ENCODE measurements at regions not wholly inside any gene's neighbourhood (a gene's known extent, or its start where the extent isn't known, plus 50 kb on each side); places are given as distances from the start of the nearest gene placed in this dataset.

GRCh38 chr3:69454204-69454787, 68.4 kb upstream of the FRMD4B start:
- no peaks in the 10 kb centered on the region for H4K20me1 ChIP-seq (ENCODE audit: insufficient read depth)
- no peaks in the 10 kb centered on the region for H3K4me1 ChIP-seq (ENCODE audit: low read depth, poor library complexity, severe bottlenecking)
- H3K79me2 ChIP-seq (ENCODE audit: insufficient read depth, low read depth): no peaks in the 10 kb centered on the region
- H2AFZ ChIP-seq (ENCODE audit: low read depth): no peak overlapping the region
- TF ChIP-seq, protein P1, sequence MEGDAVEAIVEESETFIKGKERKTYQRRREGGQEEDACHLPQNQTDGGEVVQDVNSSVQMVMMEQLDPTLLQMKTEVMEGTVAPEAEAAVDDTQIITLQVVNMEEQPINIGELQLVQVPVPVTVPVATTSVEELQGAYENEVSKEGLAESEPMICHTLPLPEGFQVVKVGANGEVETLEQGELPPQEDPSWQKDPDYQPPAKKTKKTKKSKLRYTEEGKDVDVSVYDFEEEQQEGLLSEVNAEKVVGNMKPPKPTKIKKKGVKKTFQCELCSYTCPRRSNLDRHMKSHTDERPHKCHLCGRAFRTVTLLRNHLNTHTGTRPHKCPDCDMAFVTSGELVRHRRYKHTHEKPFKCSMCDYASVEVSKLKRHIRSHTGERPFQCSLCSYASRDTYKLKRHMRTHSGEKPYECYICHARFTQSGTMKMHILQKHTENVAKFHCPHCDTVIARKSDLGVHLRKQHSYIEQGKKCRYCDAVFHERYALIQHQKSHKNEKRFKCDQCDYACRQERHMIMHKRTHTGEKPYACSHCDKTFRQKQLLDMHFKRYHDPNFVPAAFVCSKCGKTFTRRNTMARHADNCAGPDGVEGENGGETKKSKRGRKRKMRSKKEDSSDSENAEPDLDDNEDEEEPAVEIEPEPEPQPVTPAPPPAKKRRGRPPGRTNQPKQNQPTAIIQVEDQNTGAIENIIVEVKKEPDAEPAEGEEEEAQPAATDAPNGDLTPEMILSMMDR (conservative IDR thresholded peaks at IDR 0.05; ENCODE audit: low read depth, low read length): no peak
- no peak overlapping the region for H3K9ac ChIP-seq
- no peak overlapping the region for H3K4me3 ChIP-seq (IDR thresholded peaks at IDR 0.05; ENCODE audit: insufficient read depth, low read depth, low read length)
- no peaks in the 10 kb centered on the region for H3K27me3 ChIP-seq (ENCODE audit: insufficient read depth, low read depth)
- no peaks in the 10 kb centered on the region for H3K36me3 ChIP-seq (ENCODE audit: insufficient read depth)
- H3K27ac ChIP-seq: no peak overlapping the region
- no peak overlapping the region for H3K4me2 ChIP-seq

DNA sequence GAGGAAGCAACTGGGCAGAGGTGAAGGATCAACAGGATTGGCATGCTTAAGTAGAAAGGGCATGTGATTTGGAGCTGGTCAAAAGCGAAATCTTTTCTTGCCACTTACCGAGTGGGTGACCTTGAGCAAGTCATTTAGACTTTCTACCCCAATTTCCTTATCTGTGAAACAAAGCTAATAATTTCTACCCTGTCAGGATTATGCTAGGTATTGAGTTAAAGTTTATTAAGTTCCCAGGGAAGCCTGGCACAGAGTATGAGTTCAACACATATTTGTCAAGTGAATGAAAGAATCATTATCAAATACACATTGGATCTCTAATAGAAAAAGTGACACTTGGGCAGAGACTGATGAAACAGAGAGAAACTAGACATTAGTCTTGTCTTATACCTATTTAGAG, 66.4 kb upstream of the FRMD4B start:
- H3K4me1 ChIP-seq (ENCODE audit: low read depth, poor library complexity, severe bottlenecking): no peaks in the 10 kb centered on the region
- no peak overlapping the region for H3K4me2 ChIP-seq
- no peaks in the 10 kb centered on the region for H3K27me3 ChIP-seq (ENCODE audit: insufficient read depth, low read depth)
- H4K20me1 ChIP-seq (ENCODE audit: insufficient read depth): no peaks in the 10 kb centered on the region
- H3K36me3 ChIP-seq (ENCODE audit: insufficient read depth): no peaks in the 10 kb centered on the region
- no peak overlapping the region for H3K27ac ChIP-seq
- no peaks in the 10 kb centered on the region for H3K79me2 ChIP-seq (ENCODE audit: insufficient read depth, low read depth)
- no peak overlapping the region for H3K4me3 ChIP-seq (IDR thresholded peaks at IDR 0.05; ENCODE audit: insufficient read depth, low read depth, low read length)
- H2AFZ ChIP-seq (ENCODE audit: low read depth): no peak overlapping the region
- no peak overlapping the region for H3K9ac ChIP-seq
- TF ChIP-seq, protein P1 (conservative IDR thresholded peaks at IDR 0.05; ENCODE audit: low read depth, low read length): no peak

DNA sequence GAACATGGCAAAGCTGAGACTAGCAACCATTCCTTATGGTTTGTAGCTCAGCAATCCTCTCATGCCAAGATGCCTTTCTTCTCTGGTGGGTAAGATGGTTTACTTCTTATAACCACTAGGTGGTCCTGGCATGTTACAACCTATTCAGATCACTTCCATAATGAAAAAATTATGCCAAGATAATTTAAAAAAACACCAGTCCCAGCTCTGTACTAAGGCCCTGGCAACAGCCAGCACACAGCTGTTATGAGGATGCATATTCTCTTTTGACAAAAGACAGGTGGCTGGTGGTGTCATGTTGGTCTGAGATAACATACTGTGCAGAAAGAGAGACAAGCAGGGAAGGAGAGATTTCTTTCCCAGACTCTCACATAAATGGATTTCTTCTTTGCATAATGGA, 65.7 kb upstream of the FRMD4B start:
- no peaks in the 10 kb centered on the region for H4K20me1 ChIP-seq (ENCODE audit: insufficient read depth)
- no peak overlapping the region for H2AFZ ChIP-seq (ENCODE audit: low read depth)
- H3K4me2 ChIP-seq: no peak overlapping the region
- H3K9ac ChIP-seq: no peak overlapping the region
- H3K36me3 ChIP-seq (ENCODE audit: insufficient read depth): no peaks in the 10 kb centered on the region
- H3K27me3 ChIP-seq (ENCODE audit: insufficient read depth, low read depth): no peaks in the 10 kb centered on the region
- H3K79me2 ChIP-seq (ENCODE audit: insufficient read depth, low read depth): no peaks in the 10 kb centered on the region
- no peaks in the 10 kb centered on the region for H3K4me1 ChIP-seq (ENCODE audit: low read depth, poor library complexity, severe bottlenecking)
- H3K27ac ChIP-seq: no peak overlapping the region
- no peak overlapping the region for H3K4me3 ChIP-seq (IDR thresholded peaks at IDR 0.05; ENCODE audit: insufficient read depth, low read depth, low read length)
- TF ChIP-seq, protein P1 (conservative IDR thresholded peaks at IDR 0.05; ENCODE audit: low read depth, low read length): no peak

DNA sequence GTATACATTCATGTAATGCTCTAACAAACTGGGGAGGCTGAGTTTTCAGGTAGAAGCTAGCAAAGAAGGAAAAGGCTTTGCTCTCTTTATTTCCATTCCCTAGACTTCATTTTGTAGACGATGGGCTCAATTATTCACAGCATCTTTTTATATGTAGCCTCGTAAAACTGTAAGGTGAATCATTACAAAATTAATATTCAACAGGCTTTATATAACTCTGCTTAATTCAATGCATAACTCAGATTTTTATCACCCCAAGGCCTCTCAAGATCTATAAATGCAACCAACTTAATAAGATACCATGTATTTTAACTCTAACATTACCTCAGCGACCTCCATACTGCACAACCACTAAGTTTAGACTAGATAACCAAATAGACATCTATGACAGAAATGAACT, 63.0 kb upstream of the FRMD4B start:
- no peak overlapping the region for H2AFZ ChIP-seq (ENCODE audit: low read depth)
- no peak overlapping the region for H3K4me2 ChIP-seq
- H3K9ac ChIP-seq: no peak overlapping the region
- TF ChIP-seq, protein P1 (conservative IDR thresholded peaks at IDR 0.05; ENCODE audit: low read depth, low read length): no peak
- H3K27ac ChIP-seq: no peak overlapping the region
- H3K36me3 ChIP-seq (ENCODE audit: insufficient read depth): no peaks in the 10 kb centered on the region
- no peaks in the 10 kb centered on the region for H3K79me2 ChIP-seq (ENCODE audit: insufficient read depth, low read depth)
- H3K4me1 ChIP-seq (ENCODE audit: low read depth, poor library complexity, severe bottlenecking): no peaks in the 10 kb centered on the region
- H4K20me1 ChIP-seq (ENCODE audit: insufficient read depth): no peaks in the 10 kb centered on the region
- no peak overlapping the region for H3K4me3 ChIP-seq (IDR thresholded peaks at IDR 0.05; ENCODE audit: insufficient read depth, low read depth, low read length)
- no peaks in the 10 kb centered on the region for H3K27me3 ChIP-seq (ENCODE audit: insufficient read depth, low read depth)

All from KMS-11 (cell line).